Keratinocyte (primary cell): ENCODE measurements at regions not wholly inside any gene's neighbourhood (a gene's known extent, or its start where the extent isn't known, plus 50 kb on each side); places are given as distances from the start of the nearest gene placed in this dataset.

Source experiments
- DNase-seq: peaks from one replicate; pipeline ENCODE4 v3.0.0-alpha.2; 2011; ENCODE audit warnings: low read depth, missing footprints, low spot score
- FAIRE-seq: peaks from 2 replicates; lab custom pipeline; 2011; peaks lifted over from hg19 to GRCh38; lab: Jason Lieb, UNC
- H2AFZ ChIP-seq: 2 replicates; pipeline ENCODE4 v1.6.0; 2012; ENCODE audit warnings: low read length, control low read depth, inconsistent platforms; ENCODE audit not compliant: control insufficient read depth
- H3K27ac ChIP-seq: 2 replicates; pipeline ENCODE4 v1.5.1; 2011; ENCODE audit warnings: low read length; ENCODE audit not compliant: control insufficient read depth, insufficient read depth
- H3K27me3 ChIP-seq: 3 replicates; pipeline ENCODE4 v1.6.0; 2011; ENCODE audit warnings: low read length; ENCODE audit not compliant: control insufficient read depth, insufficient read depth; ENCODE audit errors: extremely low read depth
- H3K36me3 ChIP-seq, 2 experiments: 2 replicates in 1 of 2; 3 replicates in 1 of 2; pipeline ENCODE4 v1.5.1; 2011; ENCODE audit warnings: low read length in 2 of 2, mild to moderate bottlenecking in 1 of 2; ENCODE audit not compliant: control insufficient read depth in 2 of 2, insufficient read depth in 2 of 2; ENCODE audit errors: extremely low read depth in 1 of 2
- H3K4me1 ChIP-seq: 3 replicates; pipeline ENCODE4 v1.5.1; 2011; ENCODE audit warnings: low read length; ENCODE audit not compliant: control insufficient read depth, insufficient read depth; ENCODE audit errors: extremely low read depth
- H3K4me2 ChIP-seq: 3 replicates; pipeline ENCODE4 v1.6.0; 2011; ENCODE audit warnings: low read depth, low read length; ENCODE audit not compliant: control insufficient read depth, insufficient read depth; ENCODE audit errors: extremely low read depth
- H3K4me3 ChIP-seq, 3 experiments: fragments of 200-600 bp in 1 of 3; sonication (generic) in 1 of 3; 2 replicates in 2 of 3; 3 replicates in 1 of 3; pipeline ENCODE4 v1.5.1; 2011 to 2016; ENCODE audit warnings: low read length in 3 of 3, mild to moderate bottlenecking in 3 of 3, control low read depth in 2 of 3, inconsistent platforms in 1 of 3, low read depth in 1 of 3, mixed read lengths in 1 of 3, mixed run types in 1 of 3, moderate library complexity in 1 of 3; ENCODE audit not compliant: control insufficient read depth in 2 of 3, insufficient read depth in 2 of 3; ENCODE audit errors: extremely low read depth in 1 of 3
- H3K79me2 ChIP-seq: 2 replicates; pipeline ENCODE4 v1.6.0; 2012; ENCODE audit warnings: low read length; ENCODE audit not compliant: control insufficient read depth, insufficient read depth
- H3K9ac ChIP-seq: 3 replicates; pipeline ENCODE4 v1.6.0; 2011; ENCODE audit warnings: low read length; ENCODE audit not compliant: control insufficient read depth, insufficient read depth; ENCODE audit errors: extremely low read depth
- H3K9me1 ChIP-seq: 3 replicates; pipeline ENCODE4 v1.6.0; 2011; ENCODE audit warnings: low read length; ENCODE audit not compliant: control insufficient read depth, insufficient read depth; ENCODE audit errors: extremely low read depth
- H3K9me3 ChIP-seq: 2 replicates; pipeline ENCODE4 v1.5.1; 2012; ENCODE audit warnings: low read depth, low read length; ENCODE audit not compliant: control insufficient read depth
- H4K20me1 ChIP-seq: 3 replicates; pipeline ENCODE4 v1.6.0; 2011; ENCODE audit warnings: low read length; ENCODE audit not compliant: control insufficient read depth, insufficient read depth; ENCODE audit errors: extremely low read depth
- EZH2 ChIP-seq: IDR thresholded peaks from one replicate; pipeline ENCODE4 v1.6.1; 2012; ENCODE audit warnings: inconsistent platforms, mild to moderate bottlenecking, low read length, moderate library complexity
- dilution Hi-C: fragments of 300-500 bp; cut with MboI; formaldehyde crosslinking; loops from one replicate; pipeline ENCODE4 v1.7.0; 2020; ENCODE audit warnings: low sequenced_read_pairs; ENCODE audit not compliant: extremely low pct_ligation_motif_present
- TF ChIP-seq, protein P1 (sequence below), 3 experiments: IDR thresholded peaks in 1 of 3; conservative IDR thresholded peaks in 1 of 3; optimal IDR thresholded peaks in 1 of 3; 2 replicates in 2 of 3; 3 replicates in 1 of 3; pipeline versions ENCODE3 to v1.5.1; 2011; ENCODE audit warnings: low read length in 3 of 3, mild to moderate bottlenecking in 3 of 3, moderate library complexity in 2 of 3, control low read depth in 1 of 3, inconsistent platforms in 1 of 3; ENCODE audit not compliant: insufficient read depth in 2 of 3; ENCODE audit errors: extremely low read depth in 1 of 3

DNA sequence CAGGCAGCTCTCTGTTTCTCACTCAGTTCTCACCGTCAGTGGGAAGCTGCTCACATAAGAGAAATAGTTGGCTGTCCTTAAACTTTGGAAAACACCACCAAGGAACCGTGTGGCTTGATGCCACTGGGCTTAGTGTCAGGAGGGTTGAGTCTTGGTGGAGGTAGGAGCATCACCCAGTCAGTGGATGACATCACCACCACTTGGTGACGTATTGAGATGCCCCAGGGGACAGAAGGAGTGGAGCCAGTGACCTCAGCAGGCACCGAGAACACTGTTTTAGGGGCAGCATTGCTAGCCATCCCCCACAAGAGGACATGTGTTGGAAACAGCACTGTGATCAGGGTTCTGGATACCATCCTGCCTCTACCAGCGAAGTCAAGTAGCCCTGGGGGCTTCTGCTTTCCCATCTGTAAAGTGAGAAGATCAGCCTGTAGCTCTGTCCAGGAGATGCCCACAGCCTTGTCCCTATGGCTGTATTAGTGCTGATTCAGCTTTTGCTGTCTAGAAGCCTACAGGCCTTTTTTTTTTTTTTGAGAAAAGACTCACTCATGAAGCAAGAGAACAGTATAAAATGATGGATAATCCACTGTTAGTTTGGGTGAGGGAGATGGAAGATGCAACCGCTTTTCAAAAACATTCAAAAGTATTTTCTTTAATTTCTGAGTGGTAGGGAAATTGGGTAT lies 66.2 kb downstream of the TSN start:
- H3K4me1 ChIP-seq = no peaks in the 10 kb centered on the region
- DNase-seq (no peak), FAIRE-seq (no peak)
- no peaks in the 10 kb centered on the region for H4K20me1 ChIP-seq
- no peaks in the 10 kb centered on the region for H3K9me3 ChIP-seq
- H2AFZ ChIP-seq = no peak overlapping the region
- H3K79me2 ChIP-seq = no peaks in the 10 kb centered on the region
- H3K36me3 ChIP-seq = no peaks in the 10 kb centered on the region
- no peak overlapping the region for H3K4me3 ChIP-seq
- H3K9ac ChIP-seq = no peak overlapping the region
- no peak overlapping the region for H3K27ac ChIP-seq
- no peak overlapping the region for H3K4me2 ChIP-seq
- TF ChIP-seq, protein P1, sequence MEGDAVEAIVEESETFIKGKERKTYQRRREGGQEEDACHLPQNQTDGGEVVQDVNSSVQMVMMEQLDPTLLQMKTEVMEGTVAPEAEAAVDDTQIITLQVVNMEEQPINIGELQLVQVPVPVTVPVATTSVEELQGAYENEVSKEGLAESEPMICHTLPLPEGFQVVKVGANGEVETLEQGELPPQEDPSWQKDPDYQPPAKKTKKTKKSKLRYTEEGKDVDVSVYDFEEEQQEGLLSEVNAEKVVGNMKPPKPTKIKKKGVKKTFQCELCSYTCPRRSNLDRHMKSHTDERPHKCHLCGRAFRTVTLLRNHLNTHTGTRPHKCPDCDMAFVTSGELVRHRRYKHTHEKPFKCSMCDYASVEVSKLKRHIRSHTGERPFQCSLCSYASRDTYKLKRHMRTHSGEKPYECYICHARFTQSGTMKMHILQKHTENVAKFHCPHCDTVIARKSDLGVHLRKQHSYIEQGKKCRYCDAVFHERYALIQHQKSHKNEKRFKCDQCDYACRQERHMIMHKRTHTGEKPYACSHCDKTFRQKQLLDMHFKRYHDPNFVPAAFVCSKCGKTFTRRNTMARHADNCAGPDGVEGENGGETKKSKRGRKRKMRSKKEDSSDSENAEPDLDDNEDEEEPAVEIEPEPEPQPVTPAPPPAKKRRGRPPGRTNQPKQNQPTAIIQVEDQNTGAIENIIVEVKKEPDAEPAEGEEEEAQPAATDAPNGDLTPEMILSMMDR (optimal IDR thresholded peaks at IDR 0.05 in 1 of 3, IDR thresholded peaks at IDR 0.05 in 1 of 3, conservative IDR thresholded peaks at IDR 0.05 in 1 of 3; ENCODE audit: extremely low read depth in 1 of 3, insufficient read depth in 2 of 3, low read length in 3 of 3) = no peak
- no peak for TF ChIP-seq EZH2
- dilution Hi-C loops = no loop called here
- H3K27me3 ChIP-seq = no peaks in the 10 kb centered on the region
- H3K9me1 ChIP-seq = no peaks in the 10 kb centered on the region

DNA sequence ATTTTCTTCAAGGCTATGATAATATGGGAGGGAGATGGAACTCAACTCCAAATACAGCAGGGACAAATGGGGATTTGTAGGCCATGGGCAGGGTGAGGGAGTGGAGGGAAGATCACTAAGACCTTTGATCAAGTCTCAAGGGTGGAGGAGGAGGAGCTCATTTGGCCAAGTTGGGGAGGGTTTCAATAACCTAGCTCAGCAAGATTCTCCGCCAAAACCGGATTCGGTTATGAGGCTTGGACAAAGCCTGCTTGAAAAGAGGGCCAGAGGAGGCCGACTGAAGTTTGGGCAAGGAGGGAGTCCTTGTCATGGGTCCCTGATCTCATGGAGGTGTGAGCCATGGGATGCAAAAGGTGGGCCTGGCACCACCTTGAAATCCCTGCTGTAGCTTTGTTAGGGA lies 68.8 kb downstream of the TSN start:
- Histone ChIP-seq H3K9me3 (no peaks in the 10 kb centered on the region), H3K4me2 (no peak overlapping the region), H3K27ac (no peak overlapping the region), H3K4me1 (no peaks in the 10 kb centered on the region), H3K9me1 (no peaks in the 10 kb centered on the region), H3K79me2 (no peaks in the 10 kb centered on the region), H3K4me3 (no peak overlapping the region), H4K20me1 (no peaks in the 10 kb centered on the region), H3K27me3 (no peaks in the 10 kb centered on the region), H3K36me3 (no peaks in the 10 kb centered on the region), H2AFZ (no peak overlapping the region), H3K9ac (no peak overlapping the region)
- DNase-seq (no peak), FAIRE-seq (no peak)
- TF ChIP-seq, protein P1 (optimal IDR thresholded peaks at IDR 0.05 in 1 of 3, IDR thresholded peaks at IDR 0.05 in 1 of 3, conservative IDR thresholded peaks at IDR 0.05 in 1 of 3; ENCODE audit: extremely low read depth in 1 of 3, insufficient read depth in 2 of 3, low read length in 3 of 3) = no peak
- TF ChIP-seq EZH2 = no peak
- dilution Hi-C loops = no loop called here
